Activated naive CD8-positive, alpha-beta T cell treated with anti-CD3 and anti-CD28 coated beads, Interleukin-2, amount 50 U/mL, for 24 hours (primary cell): ENCODE measurements at regions not wholly inside any gene's neighbourhood (a gene's known extent, or its start where the extent isn't known, plus 50 kb on each side); places are given as distances from the start of the nearest gene placed in this dataset.
"Not testable (repeated sequence)": the region's sequence is repeated elsewhere in the genome, so short reads cannot be mapped to it uniquely, and the experiment has no call there.

Experiments
- ATAC-seq: fragments of 150-1000 bp; cut with Tn5 transposase; one replicate; pipeline ENCODE4 v1.10.0; 2021
- DNase-seq: peaks from one replicate; pipeline ENCODE4 v3.0.0; 2021
- H3K27ac Mint-ChIP-seq: one replicate; pipeline ENCODE4 v1.8.0; 2021; ENCODE audit warnings: mild to moderate bottlenecking, mixed read lengths
- H3K27me3 Mint-ChIP-seq: one replicate; pipeline ENCODE4 v1.8.0; 2021; ENCODE audit warnings: mixed read lengths
- H3K36me3 Mint-ChIP-seq: one replicate; pipeline ENCODE4 v1.8.0; 2021; ENCODE audit warnings: low read depth, mixed read lengths
- H3K4me1 Mint-ChIP-seq: one replicate; pipeline ENCODE4 v1.8.0; 2021; ENCODE audit warnings: mixed read lengths
- H3K4me3 Mint-ChIP-seq: one replicate; pipeline ENCODE4 v1.8.0; 2021; ENCODE audit warnings: mild to moderate bottlenecking, moderate library complexity, mixed read lengths
- H3K9me3 Mint-ChIP-seq: one replicate; pipeline ENCODE4 v1.8.0; 2021; ENCODE audit warnings: mixed read lengths

- not testable (repeated sequence) for H3K27me3 Mint-ChIP-seq, H3K9me3 Mint-ChIP-seq, H3K4me1 Mint-ChIP-seq, DNase-seq, H3K36me3 Mint-ChIP-seq, H3K4me3 Mint-ChIP-seq, ATAC-seq, H3K27ac Mint-ChIP-seq
These were observed 915.9 kb upstream of the FBXO33 start for GRCh38 chr14:40348104-40348503.

GRCh38 chr14:40347675-40348074 lies 915.4 kb upstream of the FBXO33 start:
- Mint-ChIP-seq H3K36me3 (no peaks in the 10 kb centered on the region), H3K27ac (no peak overlapping the region), H3K27me3 (no peaks in the 10 kb centered on the region), H3K4me3 (no peak overlapping the region), H3K9me3 (no peaks in the 10 kb centered on the region), H3K4me1 (no peaks in the 10 kb centered on the region)
- no peak for ATAC-seq
- no peak for DNase-seq

GRCh38 chr14:40346275-40346674 lies 914.0 kb upstream of the FBXO33 start:
- no peaks in the 10 kb centered on the region for H3K4me1 Mint-ChIP-seq
- H3K27ac Mint-ChIP-seq: no peak overlapping the region
- no peaks in the 10 kb centered on the region for H3K36me3 Mint-ChIP-seq
- ATAC-seq (no peak), DNase-seq (no peak)
- H3K9me3 Mint-ChIP-seq: no peaks in the 10 kb centered on the region
- H3K4me3 Mint-ChIP-seq: no peak overlapping the region
- H3K27me3 Mint-ChIP-seq: no peaks in the 10 kb centered on the region

- ATAC-seq (no peak), DNase-seq (no peak)
- Mint-ChIP-seq H3K4me3 (no peak overlapping the region), H3K4me1 (no peaks in the 10 kb centered on the region), H3K27me3 (no peaks in the 10 kb centered on the region), H3K27ac (no peak overlapping the region), H3K9me3 (no peaks in the 10 kb centered on the region), H3K36me3 (no peaks in the 10 kb centered on the region)
These were observed 913.1 kb upstream of the FBXO33 start for GRCh38 chr14:40345334-40345733.

- H3K4me1 Mint-ChIP-seq: no peaks in the 10 kb centered on the region
- DNase-seq (no peak), ATAC-seq (no peak)
- H3K36me3 Mint-ChIP-seq: no peaks in the 10 kb centered on the region
- no peaks in the 10 kb centered on the region for H3K27me3 Mint-ChIP-seq
- H3K9me3 Mint-ChIP-seq: no peaks in the 10 kb centered on the region
- no peak overlapping the region for H3K27ac Mint-ChIP-seq
- H3K4me3 Mint-ChIP-seq: no peak overlapping the region
These were observed 908.5 kb upstream of the FBXO33 start for GRCh38 chr14:40340708-40341107.

GRCh38 chr14:40336846-40337245 lies 904.6 kb upstream of the FBXO33 start:
- Mint-ChIP-seq H3K4me3 (no peak overlapping the region), H3K27me3 (no peaks in the 10 kb centered on the region), H3K9me3 (peaks cover 9% of the 10 kb centered on the region), H3K36me3 (no peaks in the 10 kb centered on the region), H3K4me1 (no peaks in the 10 kb centered on the region), H3K27ac (no peak overlapping the region)
- DNase-seq (no peak), ATAC-seq (no peak)

- H3K27me3 Mint-ChIP-seq, H3K4me3 Mint-ChIP-seq, H3K36me3 Mint-ChIP-seq, ATAC-seq, H3K4me1 Mint-ChIP-seq, H3K9me3 Mint-ChIP-seq, DNase-seq, H3K27ac Mint-ChIP-seq: not testable (repeated sequence)
These were observed 894.3 kb upstream of the FBXO33 start for GRCh38 chr14:40326519-40326918.

- no peaks in the 10 kb centered on the region for H3K27me3 Mint-ChIP-seq
- no peak for ATAC-seq
- peaks cover 4% of the 10 kb centered on the region for H3K9me3 Mint-ChIP-seq
- DNase-seq: no peak
- no peak overlapping the region for H3K27ac Mint-ChIP-seq
- no peaks in the 10 kb centered on the region for H3K36me3 Mint-ChIP-seq
- H3K4me3 Mint-ChIP-seq: no peak overlapping the region
- H3K4me1 Mint-ChIP-seq: no peaks in the 10 kb centered on the region
These were observed 886.0 kb upstream of the FBXO33 start for GRCh38 chr14:40318211-40318719.

GRCh38 chr14:40317690-40318089 lies 885.5 kb upstream of the FBXO33 start:
- DNase-seq (no peak), ATAC-seq (no peak)
- H3K4me1 Mint-ChIP-seq: no peaks in the 10 kb centered on the region
- no peaks in the 10 kb centered on the region for H3K36me3 Mint-ChIP-seq
- no peak overlapping the region for H3K27ac Mint-ChIP-seq
- H3K4me3 Mint-ChIP-seq: no peak overlapping the region
- peaks cover 4% of the 10 kb centered on the region for H3K9me3 Mint-ChIP-seq
- no peaks in the 10 kb centered on the region for H3K27me3 Mint-ChIP-seq

GRCh38 chr14:40312296-40312695 lies 880.1 kb upstream of the FBXO33 start:
- Mint-ChIP-seq H3K27ac (no peak overlapping the region), H3K27me3 (no peaks in the 10 kb centered on the region), H3K36me3 (no peaks in the 10 kb centered on the region), H3K4me3 (no peak overlapping the region), H3K4me1 (no peaks in the 10 kb centered on the region), H3K9me3 (no peaks in the 10 kb centered on the region)
- ATAC-seq (no peak), DNase-seq (no peak)

- Mint-ChIP-seq H3K36me3 (no peaks in the 10 kb centered on the region), H3K4me1 (no peaks in the 10 kb centered on the region), H3K27me3 (no peaks in the 10 kb centered on the region), H3K9me3 (peaks cover 5% of the 10 kb centered on the region), H3K27ac (no peak overlapping the region), H3K4me3 (no peak overlapping the region)
- ATAC-seq: no peak
- no peak for DNase-seq
These were observed 876.9 kb upstream of the FBXO33 start for GRCh38 chr14:40309124-40309523.

- Mint-ChIP-seq H3K4me1 (no peaks in the 10 kb centered on the region), H3K36me3 (no peaks in the 10 kb centered on the region), H3K27ac (no peak overlapping the region), H3K27me3 (no peaks in the 10 kb centered on the region), H3K9me3 (peaks cover 5% of the 10 kb centered on the region), H3K4me3 (no peak overlapping the region)
- DNase-seq (no peak), ATAC-seq (no peak)
These were observed 876.0 kb upstream of the FBXO33 start for GRCh38 chr14:40308240-40308639.

GRCh38 chr14:40296821-40297220 lies 864.6 kb upstream of the FBXO33 start:
- Mint-ChIP-seq H3K27me3 (no peaks in the 10 kb centered on the region), H3K27ac (no peak overlapping the region), H3K4me1 (no peaks in the 10 kb centered on the region), H3K9me3 (peaks cover 12% of the 10 kb centered on the region), H3K4me3 (no peak overlapping the region), H3K36me3 (no peaks in the 10 kb centered on the region)
- DNase-seq: no peak
- no peak for ATAC-seq

GRCh38 chr14:40292664-40293063 lies 860.4 kb upstream of the FBXO33 start:
- Mint-ChIP-seq H3K4me1 (no peaks in the 10 kb centered on the region), H3K27ac (no peak overlapping the region), H3K4me3 (no peak overlapping the region), H3K36me3 (no peaks in the 10 kb centered on the region), H3K27me3 (no peaks in the 10 kb centered on the region), H3K9me3 (peaks cover 16% of the 10 kb centered on the region)
- ATAC-seq (no peak), DNase-seq (no peak)

GRCh38 chr14:40282196-40282595 lies 850.0 kb upstream of the FBXO33 start:
- Mint-ChIP-seq H3K27me3 (no peaks in the 10 kb centered on the region), H3K27ac (no peak overlapping the region), H3K4me3 (no peak overlapping the region), H3K4me1 (no peaks in the 10 kb centered on the region), H3K9me3 (peaks cover 7% of the 10 kb centered on the region), H3K36me3 (no peaks in the 10 kb centered on the region)
- no peak for DNase-seq
- ATAC-seq: no peak

- Mint-ChIP-seq H3K27me3 (no peaks in the 10 kb centered on the region), H3K27ac (no peak overlapping the region), H3K4me1 (no peaks in the 10 kb centered on the region), H3K9me3 (peaks cover 7% of the 10 kb centered on the region), H3K4me3 (no peak overlapping the region), H3K36me3 (no peaks in the 10 kb centered on the region)
- DNase-seq (no peak), ATAC-seq (no peak)
These were observed 848.4 kb upstream of the FBXO33 start for GRCh38 chr14:40280652-40281051.
